HG02885 (cell line): ENCODE measurements at regions not wholly inside any gene's neighbourhood (a gene's known extent, or its start where the extent isn't known, plus 50 kb on each side); places are given as distances from the start of the nearest gene placed in this dataset.
"Not testable (repeated sequence)": the region's sequence is repeated elsewhere in the genome, so short reads cannot be mapped to it uniquely, and the experiment has no call there.

Source experiments
- ATAC-seq: cut with Tn5 transposase; IDR thresholded peaks from one replicate; pipeline ENCODE4 v1.9.1; 2021; ENCODE audit warnings: mild to moderate bottlenecking; ENCODE audit not compliant: unreplicated experiment, poor library complexity

- ATAC-seq, result not testable (repeated sequence)
Measured at GRCh38 chr10:46645110-46645509, 66.2 kb downstream of the SYT15 start.

- ATAC-seq, result not testable (repeated sequence)
Measured at GRCh38 chr10:46646132-46646531, 67.2 kb downstream of the SYT15 start.

- ATAC-seq, result not testable (repeated sequence)
Measured at GRCh38 chr10:46650967-46651366, 72.0 kb downstream of the SYT15 start.

DNA sequence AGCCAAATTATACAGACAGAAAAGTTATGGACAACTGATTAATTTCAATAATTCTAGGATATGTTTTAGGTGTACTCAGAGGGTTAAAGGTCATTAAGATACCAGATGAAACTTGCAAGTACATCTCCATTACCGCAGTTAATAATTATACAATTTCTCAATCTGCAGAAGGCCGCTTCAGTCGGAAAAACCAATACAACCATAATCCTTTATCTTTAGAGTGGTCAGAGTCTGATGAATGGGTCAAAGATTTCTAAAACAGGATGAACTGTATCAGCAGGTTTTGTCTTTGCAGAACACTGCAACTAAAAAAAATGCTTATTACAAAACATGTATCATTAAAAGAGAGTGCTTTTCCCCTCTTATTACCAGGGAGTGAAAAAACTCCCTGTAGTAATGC lies 78.5 kb downstream of the SYT15 start:
- not testable (repeated sequence) for ATAC-seq

- not testable (repeated sequence) for ATAC-seq
Measured at GRCh38 chr10:46660027-46660834, 81.3 kb downstream of the SYT15 start.

GRCh38 chr10:46660835-46661164 lies 81.9 kb downstream of the SYT15 start:
- ATAC-seq, result not testable (repeated sequence)

GRCh38 chr10:46665536-46665935 lies 86.6 kb downstream of the SYT15 start:
- not testable (repeated sequence) for ATAC-seq

DNA sequence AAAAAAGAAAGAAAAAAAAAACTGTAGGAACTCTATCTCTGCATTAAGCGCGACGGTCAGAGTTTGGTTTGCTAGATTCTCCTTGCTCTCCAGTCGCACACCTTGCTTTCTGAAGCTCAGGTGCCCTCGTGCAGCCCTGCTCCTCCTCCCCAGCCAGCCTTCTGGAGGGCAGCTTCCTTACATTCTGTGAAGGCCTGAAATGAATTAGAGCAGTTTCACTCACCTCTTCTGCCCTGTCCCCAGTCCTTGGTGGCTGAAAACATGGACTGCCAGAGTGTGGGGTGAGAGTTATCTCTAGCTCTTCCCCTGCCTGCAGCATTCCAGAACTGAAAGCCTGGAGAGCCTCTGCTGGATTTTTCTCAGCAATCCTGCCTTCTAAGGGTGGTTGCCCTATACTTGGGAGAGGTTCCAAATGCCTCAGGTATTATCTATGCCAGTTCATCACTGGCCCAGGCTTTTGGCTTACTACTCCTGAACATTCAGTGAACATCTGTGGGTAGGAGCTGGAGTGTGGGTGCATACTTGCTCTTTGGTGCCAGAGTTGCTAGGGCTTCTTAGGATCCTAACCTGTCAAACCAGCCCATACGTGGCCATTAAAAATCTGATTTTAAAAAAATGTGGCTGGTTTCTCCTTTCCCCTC lies 89.5 kb downstream of the SYT15 start:
- not testable (repeated sequence) for ATAC-seq

DNA sequence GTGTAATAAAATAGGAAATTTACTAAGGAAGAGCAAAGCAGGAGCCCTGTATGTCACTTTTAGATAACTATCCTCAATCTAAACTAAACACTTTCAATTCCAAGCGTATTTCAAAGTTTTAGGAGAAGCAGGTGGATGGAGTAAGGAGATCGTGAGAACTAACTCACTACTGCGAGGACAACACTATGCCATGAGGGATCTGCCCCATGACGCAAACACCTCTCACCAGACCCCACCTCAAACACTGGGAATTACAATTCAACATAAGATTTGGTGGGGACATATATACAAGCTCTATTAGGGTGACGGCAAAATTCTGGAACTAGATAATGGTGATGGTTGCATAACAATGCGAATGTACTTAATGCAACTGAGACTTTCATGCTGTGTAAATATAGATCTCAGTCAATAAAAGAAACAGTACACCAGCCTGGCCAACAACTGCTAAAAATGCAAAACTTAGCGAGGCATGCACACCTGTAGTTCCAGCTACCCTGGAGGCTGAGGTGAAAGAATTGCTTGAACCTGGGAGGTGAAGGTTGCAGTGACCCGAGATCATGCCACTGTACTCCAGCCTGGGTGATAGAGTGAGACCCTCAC lies 99.0 kb downstream of the SYT15 start:
- not testable (repeated sequence) for ATAC-seq

DNA sequence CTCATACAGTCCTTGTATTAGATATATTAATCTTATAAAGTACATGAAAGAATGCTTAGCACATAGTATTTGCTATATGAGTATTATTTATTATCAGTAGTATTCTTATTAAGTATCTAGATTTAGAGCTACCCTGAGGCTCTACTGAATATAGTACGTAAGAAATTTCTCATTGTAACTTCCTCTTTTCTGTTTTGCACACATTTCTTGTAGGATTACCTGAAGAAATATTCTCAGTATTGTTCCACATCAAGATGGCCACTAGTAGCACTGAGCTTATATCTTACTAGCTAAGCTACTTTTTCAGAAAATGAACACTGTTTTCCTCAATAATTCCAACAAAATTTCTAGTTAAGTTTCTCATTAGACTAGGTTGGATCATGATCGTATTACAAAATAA lies 112.5 kb downstream of the SYT15 start:
- ATAC-seq, result not testable (repeated sequence)

DNA sequence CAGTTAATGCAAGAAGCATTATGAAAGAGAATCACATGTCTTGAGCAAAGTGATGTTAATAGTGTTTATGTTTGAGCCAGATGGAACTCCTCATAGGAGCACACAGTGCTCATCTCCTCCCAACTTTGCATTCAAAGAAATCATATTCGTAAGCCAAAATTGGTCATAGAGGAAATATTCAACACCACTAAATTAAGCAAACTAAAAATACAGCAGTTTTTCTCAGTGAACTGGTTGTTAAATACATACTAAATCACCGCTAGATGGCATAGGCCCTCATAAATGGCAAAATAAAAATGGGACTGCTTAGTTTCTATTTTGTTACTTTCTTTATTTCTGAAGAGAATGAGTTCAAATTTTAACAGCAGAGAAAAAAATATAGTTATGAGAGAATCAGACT lies 114.3 kb downstream of the SYT15 start:
- not testable (repeated sequence) for ATAC-seq

DNA sequence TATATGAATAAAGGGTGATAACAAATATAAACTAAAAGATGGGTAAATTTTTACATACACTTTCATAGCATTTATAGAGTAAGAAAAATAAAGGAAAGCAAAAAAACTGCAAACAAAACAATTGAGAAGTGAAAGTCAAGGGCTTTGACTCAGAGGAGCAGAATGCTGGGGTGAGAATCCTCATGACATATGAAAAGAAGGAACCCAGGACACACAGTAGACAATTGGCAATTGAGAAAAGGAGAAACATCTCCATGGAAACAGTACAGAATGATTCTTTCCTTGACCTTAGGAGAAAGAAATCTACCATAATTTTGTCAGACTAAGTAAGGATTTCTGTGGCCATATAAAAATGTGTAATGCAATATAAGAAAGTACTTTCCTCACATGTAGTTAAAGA lies 138.3 kb downstream of the SYT15 start:
- ATAC-seq, result not testable (repeated sequence)

DNA sequence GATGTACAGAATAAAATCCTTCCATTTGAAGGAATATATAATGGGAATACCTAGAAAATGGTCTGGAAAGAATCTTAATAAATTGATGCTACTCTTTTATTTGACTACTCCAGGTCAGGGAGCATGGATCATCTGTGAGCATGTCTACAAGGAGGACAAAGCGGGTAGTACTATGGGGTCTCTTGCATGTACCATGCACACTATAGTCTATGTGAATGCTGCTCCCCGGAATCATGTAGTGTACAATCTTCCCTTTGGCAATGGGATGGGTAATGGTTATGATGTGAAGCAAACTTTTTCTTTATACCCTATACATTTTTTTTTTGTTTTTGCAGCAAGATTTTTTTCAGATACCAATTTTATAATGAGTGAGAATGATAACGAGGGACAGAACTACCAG lies 139.1 kb downstream of the SYT15 start:
- ATAC-seq, result not testable (repeated sequence)

- ATAC-seq, result not testable (repeated sequence)
Measured at GRCh38 chr10:46720386-46720785, 141.5 kb downstream of the SYT15 start.

DNA sequence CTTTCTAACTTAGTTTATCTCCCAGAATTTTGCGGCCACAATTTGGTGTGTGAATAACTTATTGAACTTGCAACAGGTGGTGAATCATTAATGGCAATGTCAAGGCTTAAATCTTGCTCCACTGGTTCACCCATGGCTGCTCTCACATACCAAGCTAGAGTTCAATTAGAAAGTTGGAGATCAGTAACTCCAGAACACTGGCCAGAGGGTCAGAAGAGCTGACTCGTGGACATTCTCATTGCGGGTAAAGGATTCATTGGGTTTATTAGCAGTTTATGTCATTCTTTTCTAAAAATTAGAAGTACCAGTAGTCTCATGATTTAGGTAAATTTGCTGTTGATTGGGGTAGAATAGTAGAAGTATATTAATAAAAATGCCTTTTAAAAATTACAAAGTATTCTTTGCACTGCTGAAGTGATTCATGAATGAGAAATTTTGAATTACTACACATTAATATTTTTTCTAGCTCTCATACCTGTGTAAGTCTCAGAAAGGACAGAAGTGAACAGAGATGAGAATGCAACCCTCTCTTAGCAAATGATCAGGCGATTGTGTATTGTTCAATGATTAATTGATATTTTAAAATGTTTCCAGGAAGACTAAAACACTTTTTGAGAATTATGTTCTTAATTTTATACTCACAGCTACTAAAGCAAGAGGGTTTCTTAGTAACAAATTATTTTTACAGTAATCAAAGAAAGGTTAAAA lies 142.0 kb downstream of the SYT15 start:
- ATAC-seq, result not testable (repeated sequence)

GRCh38 chr10:46724258-46724657 lies 145.3 kb downstream of the SYT15 start:
- ATAC-seq, result not testable (repeated sequence)

GRCh38 chr10:46728359-46728758 lies 149.4 kb downstream of the SYT15 start:
- ATAC-seq, result not testable (repeated sequence)

GRCh38 chr10:46730729-46731128 lies 151.8 kb downstream of the SYT15 start:
- not testable (repeated sequence) for ATAC-seq

- ATAC-seq, result not testable (repeated sequence)
Measured at GRCh38 chr10:46733635-46734261, 154.8 kb downstream of the SYT15 start.

DNA sequence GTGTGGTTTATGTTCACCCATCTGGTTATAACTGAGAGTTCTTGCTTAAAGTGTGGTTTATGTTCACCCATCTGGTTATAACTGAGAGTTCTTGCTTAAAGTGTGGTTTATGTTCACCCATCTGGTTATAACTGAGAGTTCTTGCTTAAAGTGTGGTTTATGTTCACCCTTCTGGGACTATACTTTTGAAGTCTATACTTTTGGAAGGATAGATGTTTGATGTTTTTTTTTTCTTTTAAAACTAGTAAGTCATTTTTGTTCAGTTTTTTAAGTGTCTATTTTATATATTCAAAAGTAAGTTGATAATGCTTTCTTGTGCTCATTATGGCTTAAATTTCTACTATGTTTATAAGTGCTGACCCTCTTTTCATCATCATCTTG lies 155.3 kb downstream of the SYT15 start:
- ATAC-seq, result not testable (repeated sequence)
